ENCODE measurements at regions not wholly inside any gene's neighbourhood (a gene's known extent, or its start where the extent isn't known, plus 50 kb on each side); places are given as distances from the start of the nearest gene placed in this dataset.

DNA sequence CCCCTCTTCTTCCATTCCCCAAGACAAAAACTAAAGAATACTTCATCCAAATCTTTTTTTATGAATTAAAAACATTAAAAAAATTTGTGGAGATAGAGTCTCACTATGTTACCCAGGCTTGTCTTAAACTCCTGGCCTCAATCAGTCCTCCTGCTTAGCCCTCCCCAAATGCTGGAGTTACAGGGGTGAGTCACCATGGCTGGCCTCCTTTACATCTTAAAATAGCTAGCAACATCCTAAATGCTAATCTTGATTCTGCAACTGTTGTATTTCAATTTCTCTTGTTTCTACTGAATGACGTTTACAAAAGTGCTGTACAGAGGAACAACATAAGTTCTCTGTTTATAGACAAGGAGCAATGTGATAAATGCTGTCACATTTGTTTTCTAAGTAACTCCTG lies 483.5 kb downstream of the ADGRL2 start:
- H3K9me3 ChIP-seq = no peaks in the 10 kb centered on the region

DNA sequence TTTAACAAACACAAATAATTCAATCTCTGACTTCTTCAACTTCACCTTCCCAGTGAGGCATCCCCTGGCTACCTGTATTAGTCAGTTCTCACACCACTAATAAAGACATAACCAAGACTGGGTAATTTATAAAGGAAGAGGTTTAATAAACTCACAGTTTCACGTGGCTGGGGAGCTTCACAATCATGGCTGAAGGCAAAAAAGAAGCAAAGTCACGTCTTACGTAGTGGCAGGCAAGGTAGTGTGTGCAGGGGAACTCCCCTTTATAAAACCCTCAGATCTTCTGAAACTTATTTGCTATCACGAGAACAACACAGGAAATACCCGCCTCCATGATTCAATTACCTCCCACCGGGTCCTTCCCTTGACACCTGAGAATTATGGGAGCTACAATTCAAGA lies 478.5 kb downstream of the ADGRL2 start:
- ATAC-seq (no peak), DNase-seq (no peak)
- H3K4me1 ChIP-seq = no peaks in the 10 kb centered on the region
- H3K27me3 ChIP-seq = no peaks in the 10 kb centered on the region
- no peak overlapping the region for H3K4me3 ChIP-seq
- no peaks in the 10 kb centered on the region for H3K36me3 ChIP-seq
- no peak overlapping the region for H3K27ac ChIP-seq
- intact Hi-C loops (cut with DNase I; ENCODE audit: low total_unique reads) = no loop called here
- in situ Hi-C loops (cut with MboI; ENCODE audit: low sequenced_read_pairs in 4 of 4) = no loop called here
- H3K9me3 ChIP-seq = no peaks in the 10 kb centered on the region
- TF ChIP-seq POLR2A (IDR thresholded peaks at IDR 0.05) = no peak
- TF ChIP-seq, protein P1, sequence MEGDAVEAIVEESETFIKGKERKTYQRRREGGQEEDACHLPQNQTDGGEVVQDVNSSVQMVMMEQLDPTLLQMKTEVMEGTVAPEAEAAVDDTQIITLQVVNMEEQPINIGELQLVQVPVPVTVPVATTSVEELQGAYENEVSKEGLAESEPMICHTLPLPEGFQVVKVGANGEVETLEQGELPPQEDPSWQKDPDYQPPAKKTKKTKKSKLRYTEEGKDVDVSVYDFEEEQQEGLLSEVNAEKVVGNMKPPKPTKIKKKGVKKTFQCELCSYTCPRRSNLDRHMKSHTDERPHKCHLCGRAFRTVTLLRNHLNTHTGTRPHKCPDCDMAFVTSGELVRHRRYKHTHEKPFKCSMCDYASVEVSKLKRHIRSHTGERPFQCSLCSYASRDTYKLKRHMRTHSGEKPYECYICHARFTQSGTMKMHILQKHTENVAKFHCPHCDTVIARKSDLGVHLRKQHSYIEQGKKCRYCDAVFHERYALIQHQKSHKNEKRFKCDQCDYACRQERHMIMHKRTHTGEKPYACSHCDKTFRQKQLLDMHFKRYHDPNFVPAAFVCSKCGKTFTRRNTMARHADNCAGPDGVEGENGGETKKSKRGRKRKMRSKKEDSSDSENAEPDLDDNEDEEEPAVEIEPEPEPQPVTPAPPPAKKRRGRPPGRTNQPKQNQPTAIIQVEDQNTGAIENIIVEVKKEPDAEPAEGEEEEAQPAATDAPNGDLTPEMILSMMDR (IDR thresholded peaks at IDR 0.05 in 4 of 5, conservative IDR thresholded peaks at IDR 0.05 in 1 of 5) = no peak

More for the DNA sequence above, 483.5 kb downstream of the ADGRL2 start:
- no peaks in the 10 kb centered on the region for H3K27me3 ChIP-seq
- no peaks in the 10 kb centered on the region for H3K4me1 ChIP-seq
- DNase-seq = no peak
- in situ Hi-C loops (cut with MboI; ENCODE audit: low sequenced_read_pairs in 4 of 4) = no loop called here
- no peaks in the 10 kb centered on the region for H3K36me3 ChIP-seq
- no peak for ATAC-seq
- intact Hi-C loops (cut with DNase I; ENCODE audit: low total_unique reads) = no loop called here
- no peak for TF ChIP-seq POLR2A (IDR thresholded peaks at IDR 0.05)
- TF ChIP-seq, protein P1 (IDR thresholded peaks at IDR 0.05 in 4 of 5, conservative IDR thresholded peaks at IDR 0.05 in 1 of 5) = no peak
- H3K27ac ChIP-seq = no peak overlapping the region
- H3K4me3 ChIP-seq = no peak overlapping the region

DNA sequence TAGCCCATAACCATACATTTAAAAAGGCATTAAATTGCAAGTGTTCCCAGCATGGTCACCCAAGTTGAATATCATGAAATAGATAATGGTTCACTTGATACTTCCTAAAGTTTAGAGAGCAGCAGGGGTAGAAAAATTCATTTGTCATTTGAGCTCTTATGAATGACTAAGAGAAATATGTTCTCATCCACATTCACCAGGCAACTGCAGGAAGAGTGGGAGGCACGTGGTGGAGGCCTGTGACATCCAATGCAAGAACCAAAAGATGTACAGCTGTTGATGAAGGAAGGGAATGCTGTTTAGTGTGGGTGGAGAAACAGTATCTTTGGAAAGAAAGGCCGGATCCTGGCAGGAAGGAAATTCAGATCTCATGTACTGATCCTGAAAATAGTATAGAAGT lies 473.1 kb downstream of the ADGRL2 start:
- Histone ChIP-seq H3K4me3 (no peak overlapping the region), H3K36me3 (no peaks in the 10 kb centered on the region), H3K4me1 (no peaks in the 10 kb centered on the region), H3K27me3 (no peaks in the 10 kb centered on the region), H3K9me3 (no peaks in the 10 kb centered on the region), H3K27ac (no peak overlapping the region)
- ATAC-seq = no peak
- no peak for DNase-seq
- intact Hi-C loops (cut with DNase I; ENCODE audit: low total_unique reads) (no loop called here), in situ Hi-C loops (cut with MboI; ENCODE audit: low sequenced_read_pairs in 4 of 4) (no loop called here)
- TF ChIP-seq POLR2A (IDR thresholded peaks at IDR 0.05) = no peak
- TF ChIP-seq, protein P1 (IDR thresholded peaks at IDR 0.05 in 4 of 5, conservative IDR thresholded peaks at IDR 0.05 in 1 of 5) = no peak

DNA sequence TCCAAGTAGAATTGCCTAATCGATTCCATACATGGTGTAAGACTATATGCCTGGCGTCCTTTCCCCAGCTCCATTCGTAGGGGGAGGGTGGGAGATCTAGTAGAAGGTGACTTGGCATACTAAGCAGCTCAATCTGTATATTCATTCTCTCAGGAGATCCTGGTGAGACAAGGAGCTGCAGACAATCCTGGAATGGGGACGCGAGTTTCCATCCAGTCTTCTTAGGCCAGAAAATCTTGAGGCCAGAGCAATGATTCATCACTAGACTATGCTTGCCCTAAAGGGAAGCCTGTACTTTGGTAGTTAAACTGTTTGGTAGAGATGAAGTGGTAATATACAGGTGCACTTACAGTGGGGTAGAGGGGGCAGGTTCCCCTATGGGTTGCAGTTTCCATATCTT lies 468.7 kb downstream of the ADGRL2 start:
- ATAC-seq (no peak), DNase-seq (no peak)
- Histone ChIP-seq H3K4me1 (no peaks in the 10 kb centered on the region), H3K9me3 (no peaks in the 10 kb centered on the region), H3K4me3 (no peak overlapping the region), H3K36me3 (no peaks in the 10 kb centered on the region), H3K27ac (no peak overlapping the region), H3K27me3 (no peaks in the 10 kb centered on the region)
- intact Hi-C loops (cut with DNase I; ENCODE audit: low total_unique reads) = no loop called here
- TF ChIP-seq, protein P1 (IDR thresholded peaks at IDR 0.05 in 4 of 5, conservative IDR thresholded peaks at IDR 0.05 in 1 of 5) = no peak
- no peak for TF ChIP-seq POLR2A (IDR thresholded peaks at IDR 0.05)
- in situ Hi-C loops (cut with MboI; ENCODE audit: low sequenced_read_pairs in 4 of 4) = no loop called here

DNA sequence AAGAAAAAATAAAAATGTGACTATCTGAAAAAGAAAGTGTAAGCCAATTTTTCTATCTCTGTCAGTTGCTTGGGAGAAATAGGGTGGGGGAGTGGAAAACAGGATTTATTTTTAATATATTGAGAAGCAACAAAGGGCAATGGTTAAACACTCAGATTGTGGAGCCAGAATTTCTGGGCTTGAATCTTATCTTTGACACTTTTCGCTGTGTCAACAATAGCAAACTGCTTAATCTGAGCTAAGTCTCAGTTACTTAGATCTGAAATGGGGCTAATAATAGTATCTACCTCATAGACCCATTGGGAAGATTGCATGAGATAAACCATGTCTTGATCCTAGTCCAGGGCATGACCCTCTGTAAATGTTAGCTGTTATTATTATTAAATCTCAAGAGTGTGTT lies 468.1 kb downstream of the ADGRL2 start:
- H3K27me3 ChIP-seq = no peaks in the 10 kb centered on the region
- DNase-seq = no peak
- in situ Hi-C loops (cut with MboI; ENCODE audit: low sequenced_read_pairs in 4 of 4) (no loop called here), intact Hi-C loops (cut with DNase I; ENCODE audit: low total_unique reads) (no loop called here)
- H3K4me1 ChIP-seq = no peaks in the 10 kb centered on the region
- H3K27ac ChIP-seq = no peak overlapping the region
- no peaks in the 10 kb centered on the region for H3K36me3 ChIP-seq
- TF ChIP-seq, protein P1 (IDR thresholded peaks at IDR 0.05 in 4 of 5, conservative IDR thresholded peaks at IDR 0.05 in 1 of 5) = no peak
- TF ChIP-seq POLR2A (IDR thresholded peaks at IDR 0.05) = no peak
- no peak for ATAC-seq
- no peak overlapping the region for H3K4me3 ChIP-seq
- no peaks in the 10 kb centered on the region for H3K9me3 ChIP-seq

Measured in gastrocnemius medialis (tissue), 4 donors.